GM23338 (cell line): ENCODE measurements at regions not wholly inside any gene's neighbourhood (a gene's known extent, or its start where the extent isn't known, plus 50 kb on each side); places are given as distances from the start of the nearest gene placed in this dataset.

Source experiments
- CREB1 ChIP-seq: fragments of 250-450 bp; sonication (Bioruptor Pico); IDR thresholded peaks from 2 replicates; pipeline ENCODE4 v1.5.0; 2020; ENCODE audit warnings: low read depth, mild to moderate bottlenecking, moderate library complexity
- EZH2 ChIP-seq: fragments of 200-600 bp; sonication (generic); IDR thresholded peaks from one replicate; pipeline ENCODE4 v1.8.0; 2017; ENCODE audit warnings: antibody characterized with exemption, mild to moderate bottlenecking, low read depth; ENCODE audit not compliant: unreplicated experiment
- EZH2phosphoT487 ChIP-seq: fragments of 200-600 bp; sonication (generic); IDR thresholded peaks from one replicate; pipeline ENCODE4 v1.8.1; 2018; ENCODE audit warnings: antibody characterized with exemption; ENCODE audit not compliant: unreplicated experiment
- JUNB ChIP-seq: IDR thresholded peaks from one replicate; pipeline ENCODE4 v1.6.1; 2016; ENCODE audit warnings: antibody characterized with exemption; ENCODE audit not compliant: unreplicated experiment
- NANOG ChIP-seq: IDR thresholded peaks from 2 replicates; pipeline ENCODE4 v1.6.1; 2016; ENCODE audit warnings: antibody characterized with exemption, borderline replicate concordance
- POLR2AphosphoS5 ChIP-seq: IDR thresholded peaks from 2 replicates; pipeline ENCODE4 v1.6.1; 2016; ENCODE audit warnings: antibody characterized with exemption, low read depth
- TF ChIP-seq, protein P1 (sequence below), 2 experiments: fragments of 200-600 bp in 1 of 2; sonication (generic) in 1 of 2; conservative IDR thresholded peaks; 2 replicates each; pipeline versions ENCODE4 v1.5.1 to v1.6.1; 2016 to 2017; ENCODE audit warnings: antibody characterized with exemption in 2 of 2, low read depth in 2 of 2, mild to moderate bottlenecking in 2 of 2, moderate library complexity in 1 of 2
- TF ChIP-seq, protein P2 (sequence below): IDR thresholded peaks from one replicate; pipeline ENCODE4 v1.6.1; 2018; ENCODE audit warnings: antibody characterized with exemption; ENCODE audit not compliant: unreplicated experiment

DNA sequence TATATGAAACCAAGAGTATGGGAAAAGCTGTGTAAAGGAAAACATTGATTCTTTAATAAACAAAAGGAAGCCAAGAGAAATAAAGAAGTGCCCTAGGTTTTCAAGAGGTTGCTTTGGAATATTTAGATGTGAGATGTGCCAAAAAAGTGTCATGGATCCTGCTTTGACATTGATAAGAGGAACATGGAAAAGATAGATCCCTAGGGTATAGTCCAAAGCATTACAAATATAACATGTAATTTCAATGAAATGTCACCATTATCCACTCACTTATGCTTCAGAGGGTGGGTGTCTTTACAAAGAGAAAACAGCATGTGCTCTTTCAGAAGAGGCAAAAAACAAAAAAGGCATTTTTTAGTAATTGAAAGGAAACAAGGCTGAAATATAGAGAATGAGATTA, 1196.7 kb downstream of the EFNA5 start:
- TF ChIP-seq, protein P1, sequence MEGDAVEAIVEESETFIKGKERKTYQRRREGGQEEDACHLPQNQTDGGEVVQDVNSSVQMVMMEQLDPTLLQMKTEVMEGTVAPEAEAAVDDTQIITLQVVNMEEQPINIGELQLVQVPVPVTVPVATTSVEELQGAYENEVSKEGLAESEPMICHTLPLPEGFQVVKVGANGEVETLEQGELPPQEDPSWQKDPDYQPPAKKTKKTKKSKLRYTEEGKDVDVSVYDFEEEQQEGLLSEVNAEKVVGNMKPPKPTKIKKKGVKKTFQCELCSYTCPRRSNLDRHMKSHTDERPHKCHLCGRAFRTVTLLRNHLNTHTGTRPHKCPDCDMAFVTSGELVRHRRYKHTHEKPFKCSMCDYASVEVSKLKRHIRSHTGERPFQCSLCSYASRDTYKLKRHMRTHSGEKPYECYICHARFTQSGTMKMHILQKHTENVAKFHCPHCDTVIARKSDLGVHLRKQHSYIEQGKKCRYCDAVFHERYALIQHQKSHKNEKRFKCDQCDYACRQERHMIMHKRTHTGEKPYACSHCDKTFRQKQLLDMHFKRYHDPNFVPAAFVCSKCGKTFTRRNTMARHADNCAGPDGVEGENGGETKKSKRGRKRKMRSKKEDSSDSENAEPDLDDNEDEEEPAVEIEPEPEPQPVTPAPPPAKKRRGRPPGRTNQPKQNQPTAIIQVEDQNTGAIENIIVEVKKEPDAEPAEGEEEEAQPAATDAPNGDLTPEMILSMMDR (conservative IDR thresholded peaks at IDR 0.05; ENCODE audit: low read depth in 2 of 2), result no peak
- TF ChIP-seq EZH2 (no peak), POLR2AphosphoS5 (no peak), EZH2phosphoT487 (no peak), CREB1 (CRISPR knock-in tag) (no peak), NANOG (no peak), JUNB (no peak)
- TF ChIP-seq, protein P2, sequence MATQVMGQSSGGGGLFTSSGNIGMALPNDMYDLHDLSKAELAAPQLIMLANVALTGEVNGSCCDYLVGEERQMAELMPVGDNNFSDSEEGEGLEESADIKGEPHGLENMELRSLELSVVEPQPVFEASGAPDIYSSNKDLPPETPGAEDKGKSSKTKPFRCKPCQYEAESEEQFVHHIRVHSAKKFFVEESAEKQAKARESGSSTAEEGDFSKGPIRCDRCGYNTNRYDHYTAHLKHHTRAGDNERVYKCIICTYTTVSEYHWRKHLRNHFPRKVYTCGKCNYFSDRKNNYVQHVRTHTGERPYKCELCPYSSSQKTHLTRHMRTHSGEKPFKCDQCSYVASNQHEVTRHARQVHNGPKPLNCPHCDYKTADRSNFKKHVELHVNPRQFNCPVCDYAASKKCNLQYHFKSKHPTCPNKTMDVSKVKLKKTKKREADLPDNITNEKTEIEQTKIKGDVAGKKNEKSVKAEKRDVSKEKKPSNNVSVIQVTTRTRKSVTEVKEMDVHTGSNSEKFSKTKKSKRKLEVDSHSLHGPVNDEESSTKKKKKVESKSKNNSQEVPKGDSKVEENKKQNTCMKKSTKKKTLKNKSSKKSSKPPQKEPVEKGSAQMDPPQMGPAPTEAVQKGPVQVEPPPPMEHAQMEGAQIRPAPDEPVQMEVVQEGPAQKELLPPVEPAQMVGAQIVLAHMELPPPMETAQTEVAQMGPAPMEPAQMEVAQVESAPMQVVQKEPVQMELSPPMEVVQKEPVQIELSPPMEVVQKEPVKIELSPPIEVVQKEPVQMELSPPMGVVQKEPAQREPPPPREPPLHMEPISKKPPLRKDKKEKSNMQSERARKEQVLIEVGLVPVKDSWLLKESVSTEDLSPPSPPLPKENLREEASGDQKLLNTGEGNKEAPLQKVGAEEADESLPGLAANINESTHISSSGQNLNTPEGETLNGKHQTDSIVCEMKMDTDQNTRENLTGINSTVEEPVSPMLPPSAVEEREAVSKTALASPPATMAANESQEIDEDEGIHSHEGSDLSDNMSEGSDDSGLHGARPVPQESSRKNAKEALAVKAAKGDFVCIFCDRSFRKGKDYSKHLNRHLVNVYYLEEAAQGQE, result no peak
